ENCODE measurements at regions not wholly inside any gene's neighbourhood (a gene's known extent, or its start where the extent isn't known, plus 50 kb on each side); places are given as distances from the start of the nearest gene placed in this dataset.

DNA sequence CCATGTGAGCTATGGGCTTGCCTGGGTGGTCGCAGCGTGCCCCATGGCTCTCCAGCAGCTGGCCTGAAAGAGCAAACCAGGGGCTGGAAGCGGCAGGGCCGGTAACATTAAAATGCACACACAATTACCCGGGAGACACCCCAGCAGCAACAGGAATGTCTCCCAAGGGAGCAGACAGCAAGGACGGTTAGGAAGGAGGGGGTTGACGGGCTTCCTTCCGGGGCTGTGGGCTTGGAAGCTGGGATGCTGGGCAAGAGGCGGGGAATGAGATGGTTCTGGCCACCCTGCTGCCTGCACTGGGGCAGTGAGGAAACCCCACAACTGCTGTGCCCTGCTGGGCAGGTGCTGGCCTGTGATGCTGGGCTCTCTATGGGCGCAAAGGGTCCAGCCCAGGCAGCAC, 71.8 kb upstream of the ADAMTS2 start:
- H3K36me3 ChIP-seq (ENCODE audit: control insufficient read depth, insufficient read depth, low read length) = no peaks in the 10 kb centered on the region
- no peaks in the 10 kb centered on the region for H3K9me3 Mint-ChIP-seq (ENCODE audit: unreplicated experiment)
- no peaks in the 10 kb centered on the region; the same call in 1 of the 2 replicates for H3K27me3 ChIP-seq (replicated peaks; ENCODE audit: control insufficient read depth, insufficient read depth, low read length)
- H3K4me1 Mint-ChIP-seq (ENCODE audit: low read depth, unreplicated experiment) = no peaks in the 10 kb centered on the region
- ChIA-PET CTCF (no interaction called here), POLR2A (no interaction called here)
- H3K27ac Mint-ChIP-seq (ENCODE audit: unreplicated experiment) = no peak overlapping the region
- H3K9me3 ChIP-seq = no peaks in the 10 kb centered on the region
- no peak for DNase-seq
- no peak overlapping the region for H3K4me3 ChIP-seq (ENCODE audit: low read depth, low read length)
- H3K4me1 ChIP-seq = no peaks in the 10 kb centered on the region
- no peak overlapping the region for H3K4me3 Mint-ChIP-seq (ENCODE audit: unreplicated experiment)
- no TSS peak for BruUV-seq (replicated peaks)
- H3K36me3 Mint-ChIP-seq (ENCODE audit: insufficient read depth, unreplicated experiment) = no peaks in the 10 kb centered on the region
- intact Hi-C loops (cut with micrococcal nuclease; ENCODE audit: unreplicated experiment) = no loop called here
- H3K27me3 Mint-ChIP-seq (ENCODE audit: insufficient read depth, unreplicated experiment) = peaks cover 15% of the 10 kb centered on the region
- TF ChIP-seq, protein P1, sequence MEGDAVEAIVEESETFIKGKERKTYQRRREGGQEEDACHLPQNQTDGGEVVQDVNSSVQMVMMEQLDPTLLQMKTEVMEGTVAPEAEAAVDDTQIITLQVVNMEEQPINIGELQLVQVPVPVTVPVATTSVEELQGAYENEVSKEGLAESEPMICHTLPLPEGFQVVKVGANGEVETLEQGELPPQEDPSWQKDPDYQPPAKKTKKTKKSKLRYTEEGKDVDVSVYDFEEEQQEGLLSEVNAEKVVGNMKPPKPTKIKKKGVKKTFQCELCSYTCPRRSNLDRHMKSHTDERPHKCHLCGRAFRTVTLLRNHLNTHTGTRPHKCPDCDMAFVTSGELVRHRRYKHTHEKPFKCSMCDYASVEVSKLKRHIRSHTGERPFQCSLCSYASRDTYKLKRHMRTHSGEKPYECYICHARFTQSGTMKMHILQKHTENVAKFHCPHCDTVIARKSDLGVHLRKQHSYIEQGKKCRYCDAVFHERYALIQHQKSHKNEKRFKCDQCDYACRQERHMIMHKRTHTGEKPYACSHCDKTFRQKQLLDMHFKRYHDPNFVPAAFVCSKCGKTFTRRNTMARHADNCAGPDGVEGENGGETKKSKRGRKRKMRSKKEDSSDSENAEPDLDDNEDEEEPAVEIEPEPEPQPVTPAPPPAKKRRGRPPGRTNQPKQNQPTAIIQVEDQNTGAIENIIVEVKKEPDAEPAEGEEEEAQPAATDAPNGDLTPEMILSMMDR (IDR thresholded peaks at IDR 0.05; ENCODE audit: insufficient read depth in 1 of 2, low read depth in 1 of 2, low read length in 1 of 2, severe bottlenecking in 1 of 2, unreplicated experiment in 1 of 2) = no peak

DNA sequence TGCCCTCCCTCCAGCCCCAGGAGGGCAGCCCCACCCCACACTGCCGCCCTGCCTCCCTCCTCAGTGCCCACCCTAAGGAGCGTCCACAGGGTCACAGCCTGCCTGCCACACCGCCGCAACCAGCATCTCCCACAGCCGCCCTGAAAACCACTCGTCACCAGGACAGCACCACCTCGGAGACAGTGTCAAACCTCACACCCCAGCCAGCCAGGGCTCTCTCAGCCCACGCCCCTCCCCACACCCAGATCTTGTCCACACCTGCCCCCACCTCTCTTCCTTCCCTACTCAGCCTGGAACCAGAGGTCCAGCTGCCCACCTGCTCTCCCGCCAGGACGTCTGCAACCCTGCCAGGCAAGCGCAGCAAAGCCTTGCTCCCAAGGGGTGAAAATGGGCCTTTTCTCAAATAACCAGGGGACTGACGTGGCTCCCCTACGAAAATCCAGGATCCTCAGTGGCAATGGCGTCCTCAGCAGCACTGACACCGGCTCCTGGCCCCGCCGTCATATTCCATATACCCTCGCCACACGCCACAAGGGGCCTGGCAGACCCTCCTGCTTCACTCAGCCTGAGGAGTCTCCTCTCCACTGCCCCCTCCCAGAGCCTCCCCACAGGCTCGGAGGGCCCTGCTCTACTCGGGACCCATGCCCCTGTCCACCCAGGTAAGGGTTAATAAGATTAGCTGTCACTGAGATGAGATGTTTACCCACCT, 71.0 kb upstream of the ADAMTS2 start:
- Histone ChIP-seq H3K4me3 (ENCODE audit: low read depth, low read length) (no peak overlapping the region), H3K36me3 (ENCODE audit: control insufficient read depth, insufficient read depth, low read length) (no peaks in the 10 kb centered on the region), H3K27me3 (replicated peaks; ENCODE audit: control insufficient read depth, insufficient read depth, low read length) (no peaks in the 10 kb centered on the region), H3K9me3 (no peaks in the 10 kb centered on the region), H3K4me1 (no peaks in the 10 kb centered on the region)
- Mint-ChIP-seq H3K36me3 (ENCODE audit: insufficient read depth, unreplicated experiment) (no peaks in the 10 kb centered on the region), H3K27me3 (ENCODE audit: insufficient read depth, unreplicated experiment) (peaks cover 10% of the 10 kb centered on the region), H3K4me1 (ENCODE audit: low read depth, unreplicated experiment) (no peaks in the 10 kb centered on the region), H3K4me3 (ENCODE audit: unreplicated experiment) (no peak overlapping the region), H3K9me3 (ENCODE audit: unreplicated experiment) (no peaks in the 10 kb centered on the region), H3K27ac (ENCODE audit: unreplicated experiment) (no peak overlapping the region)
- intact Hi-C loops (cut with micrococcal nuclease; ENCODE audit: unreplicated experiment) = no loop called here
- ChIA-PET POLR2A (no interaction called here), CTCF (no interaction called here)
- no TSS peak for BruUV-seq (replicated peaks)
- TF ChIP-seq, protein P1 (IDR thresholded peaks at IDR 0.05; ENCODE audit: insufficient read depth in 1 of 2, low read depth in 1 of 2, low read length in 1 of 2, severe bottlenecking in 1 of 2, unreplicated experiment in 1 of 2) = no peak
- no peak for DNase-seq

- Mint-ChIP-seq H3K36me3 (ENCODE audit: insufficient read depth, unreplicated experiment) (no peaks in the 10 kb centered on the region), H3K27ac (ENCODE audit: unreplicated experiment) (no peak overlapping the region), H3K4me1 (ENCODE audit: low read depth, unreplicated experiment) (no peaks in the 10 kb centered on the region), H3K9me3 (ENCODE audit: unreplicated experiment) (no peaks in the 10 kb centered on the region), H3K4me3 (ENCODE audit: unreplicated experiment) (no peak overlapping the region), H3K27me3 (ENCODE audit: insufficient read depth, unreplicated experiment) (peaks cover 8% of the 10 kb centered on the region)
- Histone ChIP-seq H3K36me3 (ENCODE audit: control insufficient read depth, insufficient read depth, low read length) (no peaks in the 10 kb centered on the region), H3K27me3 (replicated peaks; ENCODE audit: control insufficient read depth, insufficient read depth, low read length) (no peaks in the 10 kb centered on the region), H3K4me3 (ENCODE audit: low read depth, low read length) (no peak overlapping the region), H3K4me1 (no peaks in the 10 kb centered on the region), H3K9me3 (no peaks in the 10 kb centered on the region)
- TF ChIP-seq, protein P1 (IDR thresholded peaks at IDR 0.05; ENCODE audit: insufficient read depth in 1 of 2, low read depth in 1 of 2, low read length in 1 of 2, severe bottlenecking in 1 of 2, unreplicated experiment in 1 of 2) = no peak
- no TSS peak for BruUV-seq (replicated peaks)
- CTCF ChIA-PET = no interaction called here
- POLR2A ChIA-PET = no interaction called here
- intact Hi-C loops (cut with micrococcal nuclease; ENCODE audit: unreplicated experiment) = no loop called here
- no peak for DNase-seq
Observed at GRCh38 chr5:179415291-179416060, 70.2 kb upstream of the ADAMTS2 start.

Measured in Caco-2 (cell line).